ENCODE measurements at regions not wholly inside any gene's neighbourhood (a gene's known extent, or its start where the extent isn't known, plus 50 kb on each side); places are given as distances from the start of the nearest gene placed in this dataset.
"Not testable (repeated sequence)": the region's sequence is repeated elsewhere in the genome, so short reads cannot be mapped to it uniquely, and the experiment has no call there.

DNA sequence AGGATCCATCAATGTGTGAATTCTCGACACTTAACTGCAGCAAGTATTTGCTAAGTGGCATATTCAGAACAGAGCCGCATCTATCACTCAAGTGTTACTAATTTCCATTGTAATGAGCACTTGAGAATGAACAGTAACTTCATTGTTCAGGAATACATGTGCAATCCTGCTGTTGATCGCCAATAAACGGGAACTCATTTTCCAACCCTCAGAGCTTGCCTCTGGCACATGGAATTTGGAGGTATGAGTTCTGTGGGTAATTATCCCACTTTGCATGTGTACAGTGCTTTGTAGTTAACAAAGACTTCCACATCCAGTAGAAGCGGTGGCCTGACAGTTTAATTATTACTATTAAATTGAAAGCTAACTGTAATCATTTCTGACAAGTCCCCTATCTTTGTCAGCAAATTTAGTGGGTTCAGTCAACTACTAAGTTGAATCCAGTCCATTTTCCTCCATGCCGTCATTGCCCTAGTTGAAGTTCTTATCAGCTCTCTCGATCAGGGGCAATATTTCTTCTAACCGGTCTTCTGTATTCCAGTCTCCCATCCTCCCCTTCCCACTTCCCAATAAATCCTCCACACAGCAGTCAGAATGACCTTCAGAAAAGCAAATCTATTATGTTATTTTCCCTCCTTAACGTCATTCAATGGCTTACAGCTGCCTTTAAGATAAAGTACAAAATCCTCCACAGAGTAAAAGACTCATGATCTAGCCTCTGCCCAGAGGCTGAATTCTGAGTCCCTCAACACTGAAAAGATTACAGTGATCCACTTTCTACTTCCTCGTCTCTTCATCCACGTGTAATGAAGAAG is 62.4 kb upstream of the GBA3 start:
- H3K27me3 ChIP-seq (ENCODE audit: control insufficient read depth, insufficient read depth, low read length); H3K27ac ChIP-seq (ENCODE audit: low read depth, low read length); H3K4me1 ChIP-seq (ENCODE audit: control insufficient read depth, insufficient read depth, low read length); H3K4me3 ChIP-seq (ENCODE audit: low read depth, low read length); H3K9ac ChIP-seq (ENCODE audit: low read depth, low read length); H3K36me3 ChIP-seq (ENCODE audit: control insufficient read depth, insufficient read depth, low read length): not testable (repeated sequence)
- H3K9me3 ChIP-seq (ENCODE audit: control insufficient read depth, insufficient read depth, low read length) = peaks cover 10% of the 10 kb centered on the region

DNA sequence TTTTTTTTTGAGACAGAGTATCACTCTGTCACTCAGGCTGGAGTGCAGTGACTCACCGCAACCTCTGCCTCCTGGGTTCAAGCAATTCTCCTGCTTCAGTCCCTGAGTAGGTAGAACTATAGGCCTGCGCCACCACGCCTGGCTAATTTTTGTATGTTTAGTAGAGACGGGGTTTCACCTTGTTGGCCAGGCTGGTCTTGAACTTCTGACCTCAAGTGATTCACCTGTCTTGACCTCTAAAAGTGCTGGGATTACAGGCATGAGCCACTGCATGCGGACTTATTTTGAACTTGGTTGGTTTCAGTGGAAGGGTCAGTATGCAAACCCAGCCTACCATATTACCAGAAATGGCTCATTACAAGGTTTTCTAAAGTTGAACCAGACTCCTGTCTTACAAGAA is 61.6 kb upstream of the GBA3 start:
- not testable (repeated sequence) for H3K4me1 ChIP-seq (ENCODE audit: control insufficient read depth, insufficient read depth, low read length); H3K9ac ChIP-seq (ENCODE audit: low read depth, low read length); H3K36me3 ChIP-seq (ENCODE audit: control insufficient read depth, insufficient read depth, low read length); H3K27me3 ChIP-seq (ENCODE audit: control insufficient read depth, insufficient read depth, low read length); H3K27ac ChIP-seq (ENCODE audit: low read depth, low read length); H3K4me3 ChIP-seq (ENCODE audit: low read depth, low read length)
- peaks cover 10% of the 10 kb centered on the region for H3K9me3 ChIP-seq (ENCODE audit: control insufficient read depth, insufficient read depth, low read length)

- no peaks in the 10 kb centered on the region for H3K36me3 ChIP-seq (ENCODE audit: control insufficient read depth, insufficient read depth, low read length)
- H3K27ac ChIP-seq (ENCODE audit: low read depth, low read length) = no peak overlapping the region
- H3K27me3 ChIP-seq (ENCODE audit: control insufficient read depth, insufficient read depth, low read length) = no peaks in the 10 kb centered on the region
- no peaks in the 10 kb centered on the region for H3K4me1 ChIP-seq (ENCODE audit: control insufficient read depth, insufficient read depth, low read length)
- no peak overlapping the region for H3K4me3 ChIP-seq (ENCODE audit: low read depth, low read length)
- H3K9me3 ChIP-seq (ENCODE audit: control insufficient read depth, insufficient read depth, low read length) = peaks cover 10% of the 10 kb centered on the region
- H3K9ac ChIP-seq (ENCODE audit: low read depth, low read length) = no peak overlapping the region
Measured at GRCh38 chr4:22634541-22635181, 58.1 kb upstream of the GBA3 start.

GRCh38 chr4:22635182-22635549 is 57.6 kb upstream of the GBA3 start:
- H3K36me3 ChIP-seq (ENCODE audit: control insufficient read depth, insufficient read depth, low read length); H3K4me3 ChIP-seq (ENCODE audit: low read depth, low read length); H3K4me1 ChIP-seq (ENCODE audit: control insufficient read depth, insufficient read depth, low read length); H3K27me3 ChIP-seq (ENCODE audit: control insufficient read depth, insufficient read depth, low read length); H3K27ac ChIP-seq (ENCODE audit: low read depth, low read length); H3K9ac ChIP-seq (ENCODE audit: low read depth, low read length): not testable (repeated sequence)
- peaks cover 10% of the 10 kb centered on the region for H3K9me3 ChIP-seq (ENCODE audit: control insufficient read depth, insufficient read depth, low read length)

DNA sequence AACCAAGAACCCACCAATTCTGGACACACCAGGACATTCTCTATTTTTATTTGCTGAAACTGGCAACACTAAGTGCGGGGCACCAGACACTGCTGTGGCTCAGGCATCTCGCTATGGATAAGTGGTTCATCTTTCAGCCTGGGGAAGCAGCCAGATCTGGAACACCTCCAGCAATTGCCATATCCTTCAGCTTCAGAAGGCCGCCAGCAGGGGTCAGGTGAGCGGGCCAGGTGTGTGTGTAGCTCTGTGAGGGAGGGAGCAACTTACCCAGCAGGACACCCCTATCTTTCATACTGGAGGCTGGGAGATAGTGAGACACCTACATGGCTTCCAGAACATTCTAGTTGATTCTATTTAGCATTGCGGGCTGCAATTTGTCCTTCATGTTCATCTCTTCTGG is 57.0 kb upstream of the GBA3 start:
- H3K4me3 ChIP-seq (ENCODE audit: low read depth, low read length) = no peak overlapping the region
- no peaks in the 10 kb centered on the region for H3K4me1 ChIP-seq (ENCODE audit: control insufficient read depth, insufficient read depth, low read length)
- no peak overlapping the region for H3K27ac ChIP-seq (ENCODE audit: low read depth, low read length)
- peaks cover 10% of the 10 kb centered on the region for H3K9me3 ChIP-seq (ENCODE audit: control insufficient read depth, insufficient read depth, low read length)
- H3K36me3 ChIP-seq (ENCODE audit: control insufficient read depth, insufficient read depth, low read length) = no peaks in the 10 kb centered on the region
- H3K9ac ChIP-seq (ENCODE audit: low read depth, low read length) = no peak overlapping the region
- no peaks in the 10 kb centered on the region for H3K27me3 ChIP-seq (ENCODE audit: control insufficient read depth, insufficient read depth, low read length)

DNA sequence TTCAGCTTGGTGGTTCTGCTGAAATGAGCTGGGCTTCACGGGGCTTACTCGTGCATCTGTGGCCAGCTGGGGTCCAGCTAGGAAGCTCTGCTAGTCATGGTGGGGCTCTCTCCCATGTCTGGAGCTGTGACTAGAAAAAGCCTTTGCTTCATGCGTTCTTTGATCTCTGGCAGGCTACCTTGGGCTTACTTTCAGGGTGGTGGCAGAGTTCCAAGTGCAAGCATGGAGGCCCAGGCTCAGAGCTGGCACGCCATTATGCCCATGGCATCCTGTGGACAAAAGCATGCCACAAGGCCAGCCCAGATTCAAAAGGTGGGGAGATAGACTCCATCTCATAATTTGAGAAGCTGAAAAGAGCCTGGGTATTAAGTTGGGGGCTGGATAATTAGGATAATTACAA is 55.4 kb upstream of the GBA3 start:
- peaks cover 13% of the 10 kb centered on the region for H3K9me3 ChIP-seq (ENCODE audit: control insufficient read depth, insufficient read depth, low read length)

More for the DNA sequence above, 55.4 kb upstream of the GBA3 start:
- Histone ChIP-seq H3K36me3 (ENCODE audit: control insufficient read depth, insufficient read depth, low read length) (no peaks in the 10 kb centered on the region), H3K4me3 (ENCODE audit: low read depth, low read length) (no peak overlapping the region), H3K4me1 (ENCODE audit: control insufficient read depth, insufficient read depth, low read length) (no peaks in the 10 kb centered on the region), H3K27ac (ENCODE audit: low read depth, low read length) (no peak overlapping the region), H3K27me3 (ENCODE audit: control insufficient read depth, insufficient read depth, low read length) (no peaks in the 10 kb centered on the region), H3K9ac (ENCODE audit: low read depth, low read length) (no peak overlapping the region)
